Activated CD8-positive, alpha-beta memory T cell treated with anti-CD3 and anti-CD28 coated beads, Interleukin-2, amount 50 U/mL, for 48 hours (primary cell): ENCODE measurements at regions not wholly inside any gene's neighbourhood (a gene's known extent, or its start where the extent isn't known, plus 50 kb on each side); places are given as distances from the start of the nearest gene placed in this dataset.
"Not testable (repeated sequence)": the region's sequence is repeated elsewhere in the genome, so short reads cannot be mapped to it uniquely, and the experiment has no call there.

ENCODE experiments used
- DNase-seq: peaks from one replicate; pipeline ENCODE4 v3.0.0-alpha.2; 2020

- no peak for DNase-seq
Measured at GRCh38 chr4:19577097-19577496, 674.6 kb upstream of the SLIT2 start.

DNA sequence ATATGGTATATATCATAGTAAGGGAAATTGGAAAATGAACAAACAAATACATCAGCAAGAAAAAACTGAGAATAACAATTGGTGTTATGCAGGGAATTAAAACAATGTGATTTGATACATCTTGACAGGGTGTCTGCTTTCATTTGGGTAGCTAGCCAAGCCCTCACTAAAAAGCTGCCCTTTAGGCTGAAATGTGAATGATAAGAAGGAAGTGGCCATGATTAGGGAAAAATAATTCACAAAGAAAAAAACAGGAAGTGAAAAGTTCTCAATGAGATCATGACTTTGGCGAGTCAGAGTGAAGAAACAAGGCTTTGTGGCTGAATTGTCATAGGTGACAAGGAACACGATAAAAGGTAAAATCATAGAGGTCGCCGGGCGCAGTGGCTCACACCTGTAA, 675.8 kb upstream of the SLIT2 start:
- DNase-seq, result no peak

DNA sequence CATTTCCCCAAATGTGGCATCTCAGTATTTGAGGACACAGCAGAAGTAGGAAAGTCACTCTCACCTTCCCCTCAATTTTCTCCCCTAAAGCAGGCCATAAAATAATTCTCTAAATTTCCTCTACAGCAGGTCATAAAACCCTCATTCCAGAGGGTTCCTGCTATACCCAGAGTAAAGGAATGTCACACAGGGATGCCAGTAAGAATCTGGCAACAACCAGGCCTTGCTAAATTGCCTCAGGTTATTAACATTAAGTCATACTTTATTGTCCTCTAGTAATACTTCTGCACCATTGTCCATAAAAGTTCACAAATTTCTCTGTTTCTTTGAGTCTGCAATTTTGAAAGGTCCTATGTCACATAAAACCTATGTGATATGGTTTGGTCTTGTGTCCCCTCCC, 685.7 kb upstream of the SLIT2 start:
- no peak for DNase-seq

DNA sequence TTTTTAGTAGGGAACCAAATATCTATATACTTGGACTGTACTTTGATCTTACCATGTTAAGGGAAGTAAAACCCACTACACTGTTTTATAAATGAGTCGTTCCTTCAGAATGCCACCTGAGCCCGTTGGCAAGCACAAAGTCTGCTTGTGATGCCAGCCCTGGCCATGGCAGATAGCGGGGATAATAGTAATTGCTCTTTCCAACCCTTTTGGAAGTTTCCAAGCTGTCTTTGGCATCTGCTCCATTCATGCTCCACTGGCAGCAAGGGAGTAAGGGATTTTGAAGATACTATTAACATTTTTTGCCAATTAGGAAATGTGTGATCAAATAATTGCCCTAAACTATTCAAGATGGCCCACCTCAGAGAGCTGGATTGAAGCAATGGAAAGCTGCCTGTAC, 689.2 kb upstream of the SLIT2 start:
- DNase-seq, result no peak

DNA sequence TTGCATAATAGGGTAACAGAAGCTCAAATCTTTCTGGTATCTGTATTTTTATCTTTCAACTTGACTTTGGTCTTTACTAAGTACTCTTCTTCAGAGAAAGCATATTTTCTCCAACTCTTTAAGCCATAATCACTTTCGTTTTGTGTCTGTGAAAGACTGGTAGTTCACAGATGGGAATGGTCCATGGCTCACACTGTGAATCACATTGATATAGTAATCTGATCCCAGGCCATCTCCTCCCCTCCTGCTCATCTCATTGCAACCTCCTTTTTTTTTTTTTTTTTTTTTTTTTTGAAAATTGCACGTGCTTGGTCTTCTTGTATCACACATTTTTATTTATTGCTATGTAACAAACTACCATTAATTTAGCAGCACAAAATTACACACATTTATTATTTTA, 694.5 kb upstream of the SLIT2 start:
- DNase-seq, result no peak

- not testable (repeated sequence) for DNase-seq
Measured at GRCh38 chr4:19556276-19556675, 695.4 kb upstream of the SLIT2 start.

- no peak for DNase-seq
Measured at GRCh38 chr4:19547463-19547862, 704.2 kb upstream of the SLIT2 start.

GRCh38 chr4:19544446-19545125, 707.1 kb upstream of the SLIT2 start:
- no peak for DNase-seq

DNA sequence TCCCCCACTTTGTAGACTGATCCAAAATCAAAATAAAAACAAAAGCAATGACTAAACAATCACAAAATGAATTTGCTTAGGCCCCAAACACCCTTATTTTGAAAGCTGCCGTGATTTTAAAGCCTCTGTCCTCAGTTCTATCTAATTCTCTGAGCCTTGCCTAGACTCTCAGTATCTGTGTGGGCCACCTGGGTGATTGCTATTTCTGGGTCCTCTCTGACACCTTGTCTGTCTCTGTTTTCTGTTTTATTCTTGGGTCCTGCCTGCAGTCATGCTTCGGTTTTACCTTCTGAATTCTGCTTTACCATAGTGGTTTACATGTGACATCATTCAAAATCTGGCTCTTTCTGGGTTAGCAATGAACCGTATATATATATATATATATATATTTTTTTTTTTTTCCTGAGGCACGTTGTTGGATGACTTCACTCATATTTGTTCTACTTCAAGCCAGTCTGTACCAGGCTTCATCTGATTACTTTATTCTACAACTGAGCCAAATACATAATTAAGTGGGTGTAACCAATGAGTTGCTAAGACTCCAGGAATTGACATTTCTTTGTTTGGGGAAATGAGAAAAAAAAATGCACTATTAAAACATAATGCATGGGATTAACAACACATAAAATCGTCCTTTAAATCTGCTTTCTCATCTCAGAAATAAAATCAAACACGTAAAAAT, 710.7 kb upstream of the SLIT2 start:
- DNase-seq, result no peak

GRCh38 chr4:19539201-19539600, 712.5 kb upstream of the SLIT2 start:
- no peak for DNase-seq

GRCh38 chr4:19534159-19534558, 717.5 kb upstream of the SLIT2 start:
- no peak for DNase-seq

GRCh38 chr4:19531906-19532848, 719.5 kb upstream of the SLIT2 start:
- no peak for DNase-seq

DNA sequence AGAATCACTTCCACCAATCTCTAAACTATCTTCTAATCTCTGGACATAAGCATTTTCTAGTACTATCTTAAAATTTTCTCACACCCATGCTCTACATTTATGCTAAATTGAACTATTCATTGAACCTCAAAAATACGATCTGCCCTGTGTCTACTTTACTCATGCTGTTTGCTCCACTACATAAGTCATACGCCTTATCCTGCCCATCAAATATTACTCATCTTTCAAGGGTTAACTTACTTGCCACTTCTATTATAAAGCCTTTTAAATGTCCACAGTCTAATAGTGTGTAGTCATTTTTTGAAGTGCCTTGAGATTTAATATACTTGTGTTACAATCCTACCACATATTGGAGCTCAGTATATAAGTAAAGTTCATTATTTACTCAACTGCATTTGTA, 727.7 kb upstream of the SLIT2 start:
- no peak for DNase-seq

- DNase-seq, result no peak
Measured at GRCh38 chr4:19522966-19523365, 728.7 kb upstream of the SLIT2 start.

- DNase-seq, result no peak
Measured at GRCh38 chr4:19520939-19521520, 730.7 kb upstream of the SLIT2 start.

DNA sequence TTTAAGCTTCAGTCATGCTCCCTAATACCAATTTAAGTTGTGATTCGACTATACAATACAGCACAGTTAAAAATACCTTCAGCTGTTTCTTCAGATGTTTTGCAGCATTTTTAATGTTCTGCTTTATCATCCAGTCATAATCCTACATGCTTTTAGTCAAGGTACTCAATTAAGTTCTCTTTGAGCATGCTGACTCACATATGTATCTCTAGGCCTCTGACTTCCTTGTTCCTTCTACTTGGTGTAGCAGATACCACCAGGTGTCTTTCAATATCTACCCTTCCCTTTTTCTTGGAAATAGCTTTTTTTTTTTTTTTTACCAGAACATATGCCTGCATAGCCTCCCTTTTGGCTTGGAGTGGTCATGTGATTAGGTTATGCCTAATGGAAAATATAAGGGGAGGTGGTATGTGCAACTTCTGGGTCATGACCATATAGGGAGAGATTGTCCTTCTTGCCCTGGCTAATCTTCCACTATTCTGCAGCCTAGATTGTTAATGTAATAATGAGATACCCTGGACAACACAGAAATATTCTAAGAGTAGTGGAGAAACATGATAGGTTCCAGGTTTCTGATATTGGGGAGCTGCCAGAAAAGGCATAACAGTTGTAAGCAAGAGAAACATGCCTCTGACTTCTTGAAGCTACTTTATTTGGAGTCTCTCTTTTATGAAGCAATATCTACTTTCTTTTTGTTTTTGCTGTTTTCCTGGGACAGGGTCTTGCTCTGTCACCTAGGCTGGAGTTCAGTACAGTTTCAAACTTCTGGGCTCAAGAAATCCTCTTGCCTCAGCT, 737.2 kb upstream of the SLIT2 start:
- DNase-seq, result no peak

DNA sequence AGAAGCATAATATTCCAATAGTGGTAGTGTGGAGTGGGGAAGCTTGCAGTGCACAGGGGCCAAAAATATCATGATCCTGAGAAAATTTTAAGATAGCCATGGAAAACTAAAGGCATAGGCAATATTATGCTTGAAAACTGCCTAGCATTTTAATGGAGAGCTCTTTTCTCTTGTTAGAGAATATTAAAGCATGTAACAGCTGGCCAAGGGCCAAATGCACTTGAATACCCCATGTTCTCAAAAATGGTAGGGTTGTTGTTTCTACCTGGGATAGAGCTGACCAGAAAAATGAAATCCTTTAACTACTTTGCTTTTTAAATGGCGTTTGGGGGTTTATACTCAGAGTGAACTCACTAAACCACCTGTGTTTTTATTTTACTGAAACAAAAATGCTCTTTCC, 739.6 kb upstream of the SLIT2 start:
- no peak for DNase-seq

DNA sequence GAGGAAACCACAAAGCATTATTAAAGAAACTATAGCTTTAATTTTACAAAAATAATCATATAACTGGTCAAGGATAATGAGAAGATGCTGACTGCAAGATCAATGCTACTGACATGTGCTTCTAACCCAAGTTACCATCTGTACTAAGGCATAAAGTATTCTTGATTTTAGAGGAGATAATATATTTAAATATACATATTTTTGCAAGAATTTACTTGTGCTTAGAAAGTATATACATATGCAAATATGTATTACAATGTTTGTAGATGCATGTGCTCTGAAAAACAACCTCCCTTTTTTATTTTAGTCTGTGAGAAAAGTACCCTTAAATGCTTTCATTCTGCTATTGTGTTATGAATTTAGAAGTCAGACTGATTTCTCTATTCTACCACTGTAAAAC, 740.7 kb upstream of the SLIT2 start:
- DNase-seq, result no peak

- no peak for DNase-seq
Measured at GRCh38 chr4:19508442-19508841, 743.3 kb upstream of the SLIT2 start.

DNA sequence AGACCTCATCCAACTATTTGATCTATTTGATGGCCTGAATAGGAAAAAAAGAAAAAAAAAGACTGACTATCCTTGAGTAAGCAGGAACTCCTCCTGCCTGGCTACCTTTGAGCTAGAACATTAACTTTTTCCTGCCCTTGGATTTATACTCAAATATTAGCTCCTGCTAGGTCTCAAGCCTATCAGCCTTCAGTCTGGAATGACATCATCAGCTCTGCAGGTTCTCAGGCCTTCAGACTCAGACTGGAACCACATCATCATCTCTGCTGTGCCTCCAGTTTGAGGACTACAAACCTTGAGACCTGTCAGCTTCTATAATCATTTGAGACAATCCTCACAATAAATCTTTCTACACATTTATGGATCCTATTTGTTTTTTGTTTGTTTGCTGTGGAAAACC, 754.0 kb upstream of the SLIT2 start:
- no peak for DNase-seq

- DNase-seq, result no peak
Measured at GRCh38 chr4:19496756-19497155, 754.9 kb upstream of the SLIT2 start.

GRCh38 chr4:19494961-19495360, 756.7 kb upstream of the SLIT2 start:
- DNase-seq, result no peak

- DNase-seq, result no peak
Measured at GRCh38 chr4:19492606-19493005, 759.1 kb upstream of the SLIT2 start.
